HEK293 (cell line): ENCODE measurements at regions not wholly inside any gene's neighbourhood (a gene's known extent, or its start where the extent isn't known, plus 50 kb on each side); places are given as distances from the start of the nearest gene placed in this dataset.

ENCODE experiments used
- CTCF ChIA-PET: fragments of 350-600 bp; formaldehyde crosslinking; extraction: SDS; loops from one replicate; lab custom pipeline; 2021; ENCODE audit warnings: antibody characterized with exemption; lab: Yijun Ruan, JAX
- POLR2A ChIA-PET: fragments of 300-600 bp; formaldehyde crosslinking; extraction: SDS; loops from one replicate; lab custom pipeline; 2020; ENCODE audit warnings: antibody characterized with exemption, inconsistent platforms; lab: Yijun Ruan, JAX
- H3K27ac ChIP-seq: fragments of 200-500 bp; sonication (Bioruptor generic); 2 replicates; pipeline ENCODE4 v1.5.1; 2014; ENCODE audit warnings: low read depth, low read length, control low read depth, inconsistent platforms; ENCODE audit errors: extremely low read depth
- H3K36me3 ChIP-seq, 2 experiments: fragments of 200-500 bp in 1 of 2; sonication (Bioruptor generic) in 1 of 2; 1 replicate in 1 of 2; 2 replicates in 1 of 2; pipeline ENCODE4 v1.5.1; 2014 to 2017; ENCODE audit warnings: inconsistent platforms in 2 of 2, low read length in 2 of 2; ENCODE audit not compliant: control insufficient read depth in 2 of 2, insufficient read depth in 1 of 2
- H3K4me1 ChIP-seq: fragments of 200-500 bp; sonication (Bioruptor generic); 2 replicates; pipeline ENCODE4 v1.5.1; 2014; ENCODE audit warnings: mild to moderate bottlenecking, low read length, inconsistent platforms; ENCODE audit not compliant: control insufficient read depth, insufficient read depth
- H3K4me3 ChIP-seq: 2 replicates; pipeline ENCODE4 v1.5.1; 2011; ENCODE audit warnings: low read depth, mild to moderate bottlenecking, control low read depth, low read length, moderate library complexity
- H3K9me3 ChIP-seq: fragments of 200-500 bp; sonication (Bioruptor generic); 2 replicates; pipeline ENCODE4 v1.5.1; 2014; ENCODE audit warnings: low read depth, low read length, inconsistent platforms; ENCODE audit not compliant: control insufficient read depth, insufficient read depth
- EGR2 ChIP-seq: fragments of 450-650 bp; formaldehyde crosslinking; IDR thresholded peaks from 2 replicates; pipeline ENCODE4 v1.5.1; 2016; ENCODE audit warnings: low read depth, missing biosample characterization, missing genetic modification characterization
- GFI1B ChIP-seq: fragments of 450-650 bp; formaldehyde crosslinking; IDR thresholded peaks from 2 replicates; pipeline ENCODE4 v1.5.1; 2016; ENCODE audit warnings: missing biosample characterization, missing genetic modification characterization
- HOXA7 ChIP-seq: sonication (generic); formaldehyde crosslinking; IDR thresholded peaks from 2 replicates; pipeline ENCODE4 v1.8.1; 2022; ENCODE audit warnings: missing genetic modification reagents, borderline replicate concordance
- IKZF3 ChIP-seq: fragments of 450-650 bp; IDR thresholded peaks from 2 replicates; pipeline ENCODE4 v1.5.0; 2018; ENCODE audit warnings: missing biosample characterization, mild to moderate bottlenecking, missing genetic modification characterization, moderate library complexity
- KLF16 ChIP-seq: fragments of 450-650 bp; formaldehyde crosslinking; IDR thresholded peaks from 2 replicates; pipeline ENCODE4 v1.5.1; 2017; ENCODE audit warnings: missing biosample characterization, missing genetic modification characterization
- OSR2 ChIP-seq: fragments of 450-650 bp; formaldehyde crosslinking; IDR thresholded peaks from 2 replicates; pipeline ENCODE4 v1.5.1; 2016; ENCODE audit warnings: missing biosample characterization, missing genetic modification characterization
- SP3 ChIP-seq: fragments of 450-650 bp; formaldehyde crosslinking; IDR thresholded peaks from 2 replicates; pipeline ENCODE4 v1.5.1; 2016; ENCODE audit warnings: missing biosample characterization, missing genetic modification characterization
- TRIM28 ChIP-seq: IDR thresholded peaks from 2 replicates; pipeline ENCODE4 v1.6.1; 2011; ENCODE audit warnings: low read length, control low read depth, borderline replicate concordance
- ZBTB7A ChIP-seq: fragments of 450-650 bp; formaldehyde crosslinking; IDR thresholded peaks from 2 replicates; pipeline ENCODE4 v1.5.1; 2016; ENCODE audit warnings: low read depth, missing biosample characterization, missing genetic modification characterization
- ZFP69B ChIP-seq: fragments of 450-650 bp; formaldehyde crosslinking; IDR thresholded peaks from 2 replicates; pipeline ENCODE4 v1.5.1; 2016; ENCODE audit warnings: missing biosample characterization, missing genetic modification characterization
- ZIC2 ChIP-seq: fragments of 450-650 bp; formaldehyde crosslinking; IDR thresholded peaks from 2 replicates; pipeline ENCODE4 v1.5.1; 2016; ENCODE audit warnings: missing biosample characterization, missing genetic modification characterization
- ZNF223 ChIP-seq: fragments of 450-650 bp; formaldehyde crosslinking; IDR thresholded peaks from 2 replicates; pipeline ENCODE4 v1.5.1; 2016; ENCODE audit warnings: missing biosample characterization, missing genetic modification characterization
- ZNF404 ChIP-seq: fragments of 450-650 bp; formaldehyde crosslinking; IDR thresholded peaks from 2 replicates; pipeline ENCODE4 v1.5.1; 2017; ENCODE audit warnings: missing biosample characterization, missing genetic modification characterization
- ZNF426 ChIP-seq: fragments of 450-650 bp; formaldehyde crosslinking; IDR thresholded peaks from 2 replicates; pipeline ENCODE4 v1.5.1; 2017; ENCODE audit warnings: missing biosample characterization, missing genetic modification characterization, mild to moderate bottlenecking, inconsistent platforms, moderate library complexity
- ZNF433 ChIP-seq: fragments of 450-650 bp; formaldehyde crosslinking; IDR thresholded peaks from 2 replicates; pipeline ENCODE4 v1.5.1; 2016; ENCODE audit warnings: missing biosample characterization, missing genetic modification characterization, low read depth
- ZNF501 ChIP-seq: fragments of 450-650 bp; formaldehyde crosslinking; IDR thresholded peaks from 2 replicates; pipeline ENCODE4 v1.5.1; 2016; ENCODE audit warnings: missing biosample characterization, missing genetic modification characterization
- ZNF555 ChIP-seq: fragments of 450-650 bp; formaldehyde crosslinking; conservative IDR thresholded peaks from 2 replicates; pipeline ENCODE4 v1.5.1; 2017; ENCODE audit warnings: missing biosample characterization, mild to moderate bottlenecking, missing genetic modification characterization, inconsistent platforms
- ZNF560 ChIP-seq: fragments of 450-650 bp; formaldehyde crosslinking; IDR thresholded peaks from 2 replicates; pipeline ENCODE4 v1.5.1; 2017; ENCODE audit warnings: missing biosample characterization, missing genetic modification characterization, borderline replicate concordance
- ZNF596 ChIP-seq: fragments of 450-650 bp; IDR thresholded peaks from 2 replicates; pipeline ENCODE4 v1.5.0; 2018; ENCODE audit warnings: missing biosample characterization, mild to moderate bottlenecking, missing genetic modification characterization, moderate library complexity
- ZNF610 ChIP-seq: fragments of 450-650 bp; formaldehyde crosslinking; IDR thresholded peaks from 2 replicates; pipeline ENCODE4 v1.5.1; 2016; ENCODE audit warnings: missing biosample characterization, missing genetic modification characterization, borderline replicate concordance
- ZNF701 ChIP-seq: fragments of 450-650 bp; formaldehyde crosslinking; IDR thresholded peaks from 2 replicates; pipeline ENCODE4 v1.5.1; 2016; ENCODE audit warnings: missing biosample characterization, missing genetic modification characterization
- ZNF837 ChIP-seq: fragments of 450-650 bp; formaldehyde crosslinking; IDR thresholded peaks from 2 replicates; pipeline ENCODE4 v1.5.1; 2016; ENCODE audit warnings: missing biosample characterization, missing genetic modification characterization
- ZXDB ChIP-seq: fragments of 450-650 bp; formaldehyde crosslinking; IDR thresholded peaks from 2 replicates; pipeline ENCODE4 v1.5.1; 2016; ENCODE audit warnings: missing biosample characterization, missing genetic modification characterization
- TF ChIP-seq, protein P1 (sequence below): fragments of 450-650 bp; formaldehyde crosslinking; optimal IDR thresholded peaks from 2 replicates; pipeline ENCODE3; 2016; ENCODE audit warnings: missing biosample characterization, mild to moderate bottlenecking, missing genetic modification characterization
- TF ChIP-seq, protein P2 (sequence below): fragments of 450-650 bp; formaldehyde crosslinking; IDR thresholded peaks from 2 replicates; pipeline ENCODE4 v1.5.1; 2017; ENCODE audit warnings: missing biosample characterization, mild to moderate bottlenecking, missing genetic modification characterization, moderate library complexity
- TF ChIP-seq, protein P3 (sequence below): fragments of 450-650 bp; formaldehyde crosslinking; IDR thresholded peaks from 2 replicates; pipeline ENCODE4 v1.5.1; 2016; ENCODE audit warnings: missing biosample characterization, missing genetic modification characterization
- TF ChIP-seq, protein P4 (sequence below): fragments of 450-650 bp; formaldehyde crosslinking; IDR thresholded peaks from 2 replicates; pipeline ENCODE4; 2016; ENCODE audit warnings: missing biosample characterization, missing genetic modification characterization
- TF ChIP-seq, protein P5 (sequence below): fragments of 450-650 bp; formaldehyde crosslinking; IDR thresholded peaks from 2 replicates; pipeline ENCODE4 v1.5.1; 2016; ENCODE audit warnings: missing biosample characterization, missing genetic modification characterization
- TF ChIP-seq, protein P6 (sequence below): fragments of 450-650 bp; formaldehyde crosslinking; IDR thresholded peaks from 2 replicates; pipeline ENCODE4 v1.5.1; 2016; ENCODE audit warnings: missing biosample characterization, missing genetic modification characterization

DNA sequence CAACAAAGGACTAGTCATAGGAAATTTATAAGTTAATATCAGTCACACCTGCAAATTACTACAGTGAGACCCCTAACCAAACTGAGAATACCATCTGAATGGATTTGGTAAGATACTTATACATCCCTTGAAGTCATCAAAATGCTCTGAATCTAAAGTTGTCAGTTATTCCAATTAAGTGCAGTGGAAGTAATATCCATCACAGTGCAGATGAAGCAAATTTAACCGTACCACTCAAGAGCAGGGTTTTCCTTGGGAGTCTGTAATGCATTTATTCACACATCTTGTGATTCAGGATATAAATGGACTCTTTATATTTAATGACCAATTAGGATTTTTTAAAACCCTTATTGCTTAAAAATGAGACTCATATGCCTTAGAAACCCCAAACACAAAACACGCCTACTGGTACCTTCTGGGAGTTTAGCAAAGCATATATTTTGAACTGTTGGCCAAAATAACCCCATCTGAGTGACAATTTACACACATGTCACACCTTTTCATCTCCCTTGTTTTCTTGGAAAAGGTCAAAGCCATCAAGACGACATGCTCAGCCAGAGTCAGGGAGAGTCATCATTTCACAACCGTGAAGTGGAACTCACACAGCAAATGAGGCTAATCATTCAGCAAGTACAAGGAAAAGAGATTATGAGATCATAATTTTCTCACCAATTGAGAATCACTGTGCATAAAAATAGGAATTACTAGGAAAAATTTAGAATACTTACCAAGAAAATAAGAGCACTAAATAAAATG lies 303.7 kb downstream of the HNRNPD start:
- no peaks in the 10 kb centered on the region for H3K4me1 ChIP-seq
- CTCF ChIA-PET: no interaction called here
- no peak for TF ChIP-seq ZNF404 (tag by site-specific recombination)
- no peak for TF ChIP-seq ZNF223 (tag by site-specific recombination)
- TF ChIP-seq, protein P1, sequence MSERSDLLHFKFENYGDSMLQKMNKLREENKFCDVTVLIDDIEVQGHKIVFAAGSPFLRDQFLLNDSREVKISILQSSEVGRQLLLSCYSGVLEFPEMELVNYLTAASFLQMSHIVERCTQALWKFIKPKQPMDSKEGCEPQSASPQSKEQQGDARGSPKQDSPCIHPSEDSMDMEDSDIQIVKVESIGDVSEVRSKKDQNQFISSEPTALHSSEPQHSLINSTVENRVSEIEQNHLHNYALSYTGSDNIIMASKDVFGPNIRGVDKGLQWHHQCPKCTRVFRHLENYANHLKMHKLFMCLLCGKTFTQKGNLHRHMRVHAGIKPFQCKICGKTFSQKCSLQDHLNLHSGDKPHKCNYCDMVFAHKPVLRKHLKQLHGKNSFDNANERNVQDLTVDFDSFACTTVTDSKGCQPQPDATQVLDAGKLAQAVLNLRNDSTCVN (tag by site-specific recombination): no peak
- no peak for TF ChIP-seq ZFP69B (tag by site-specific recombination)
- no peak for TF ChIP-seq ZNF596
- TF ChIP-seq SP3 (tag by site-specific recombination): no peak
- no peak for TF ChIP-seq ZBTB7A (tag by site-specific recombination)
- TF ChIP-seq HOXA7: no peak
- TF ChIP-seq, protein P2, sequence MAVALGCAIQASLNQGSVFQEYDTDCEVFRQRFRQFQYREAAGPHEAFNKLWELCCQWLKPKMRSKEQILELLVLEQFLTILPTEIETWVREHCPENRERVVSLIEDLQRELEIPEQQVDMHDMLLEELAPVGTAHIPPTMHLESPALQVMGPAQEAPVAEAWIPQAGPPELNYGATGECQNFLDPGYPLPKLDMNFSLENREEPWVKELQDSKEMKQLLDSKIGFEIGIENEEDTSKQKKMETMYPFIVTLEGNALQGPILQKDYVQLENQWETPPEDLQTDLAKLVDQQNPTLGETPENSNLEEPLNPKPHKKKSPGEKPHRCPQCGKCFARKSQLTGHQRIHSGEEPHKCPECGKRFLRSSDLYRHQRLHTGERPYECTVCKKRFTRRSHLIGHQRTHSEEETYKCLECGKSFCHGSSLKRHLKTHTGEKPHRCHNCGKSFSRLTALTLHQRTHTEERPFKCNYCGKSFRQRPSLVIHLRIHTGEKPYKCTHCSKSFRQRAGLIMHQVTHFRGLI (tag by site-specific recombination): no peak
- TF ChIP-seq, all 188 proteins: peak for 0
- Histone ChIP-seq H3K4me3 (no peak overlapping the region), H3K27ac (no peak overlapping the region), H3K36me3 (no peaks in the 10 kb centered on the region), H3K9me3 (no peaks in the 10 kb centered on the region)
- POLR2A ChIA-PET: no interaction called here

DNA sequence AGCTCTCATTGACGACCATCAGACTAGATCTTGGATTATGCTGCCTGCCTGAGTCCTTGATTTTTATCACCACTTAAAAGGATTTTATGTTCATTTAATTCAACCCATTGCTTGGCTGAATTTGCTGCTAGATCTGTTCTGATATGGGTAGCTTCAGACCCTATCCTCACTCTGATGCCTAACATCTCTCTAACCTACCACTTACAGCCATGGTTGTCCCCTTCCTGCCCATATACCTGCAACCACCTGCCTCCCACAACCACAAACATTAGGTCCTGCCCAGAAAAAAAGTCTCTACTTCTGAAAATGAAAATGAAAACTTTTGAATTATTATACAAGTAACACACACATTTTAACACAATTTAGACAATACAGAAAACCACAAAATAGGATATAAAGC lies 310.8 kb downstream of the HNRNPD start:
- CTCF ChIA-PET: no interaction called here
- Histone ChIP-seq H3K4me1 (no peaks in the 10 kb centered on the region), H3K27ac (no peak overlapping the region), H3K4me3 (no peak overlapping the region), H3K36me3 (no peaks in the 10 kb centered on the region), H3K9me3 (no peaks in the 10 kb centered on the region)
- POLR2A ChIA-PET: no interaction called here
- TF ChIP-seq, protein P3, sequence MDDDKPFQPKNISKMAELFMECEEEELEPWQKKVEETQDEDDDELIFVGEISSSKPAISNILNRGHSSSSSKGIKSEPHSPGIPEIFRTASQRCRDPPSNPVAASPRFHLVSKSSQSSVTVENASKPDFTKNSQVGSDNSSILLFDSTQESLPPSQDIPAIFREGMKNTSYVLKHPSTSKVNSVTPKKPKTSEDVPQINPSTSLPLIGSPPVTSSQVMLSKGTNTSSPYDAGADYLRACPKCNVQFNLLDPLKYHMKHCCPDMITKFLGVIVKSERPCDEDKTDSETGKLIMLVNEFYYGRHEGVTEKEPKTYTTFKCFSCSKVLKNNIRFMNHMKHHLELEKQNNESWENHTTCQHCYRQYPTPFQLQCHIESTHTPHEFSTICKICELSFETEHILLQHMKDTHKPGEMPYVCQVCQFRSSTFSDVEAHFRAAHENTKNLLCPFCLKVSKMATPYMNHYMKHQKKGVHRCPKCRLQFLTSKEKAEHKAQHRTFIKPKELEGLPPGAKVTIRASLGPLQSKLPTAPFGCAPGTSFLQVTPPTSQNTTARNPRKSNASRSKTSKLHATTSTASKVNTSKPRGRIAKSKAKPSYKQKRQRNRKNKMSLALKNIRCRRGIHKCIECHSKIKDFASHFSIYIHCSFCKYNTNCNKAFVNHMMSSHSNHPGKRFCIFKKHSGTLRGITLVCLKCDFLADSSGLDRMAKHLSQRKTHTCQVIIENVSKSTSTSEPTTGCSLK (tag by site-specific recombination): no peak
- TF ChIP-seq ZNF501 (tag by site-specific recombination): no peak
- TF ChIP-seq GFI1B: no peak
- no peak for TF ChIP-seq IKZF3 (tag by site-specific recombination)
- no peak for TF ChIP-seq EGR2 (tag by site-specific recombination)
- no peak for TF ChIP-seq KLF16 (tag by site-specific recombination)
- TF ChIP-seq, protein P4, sequence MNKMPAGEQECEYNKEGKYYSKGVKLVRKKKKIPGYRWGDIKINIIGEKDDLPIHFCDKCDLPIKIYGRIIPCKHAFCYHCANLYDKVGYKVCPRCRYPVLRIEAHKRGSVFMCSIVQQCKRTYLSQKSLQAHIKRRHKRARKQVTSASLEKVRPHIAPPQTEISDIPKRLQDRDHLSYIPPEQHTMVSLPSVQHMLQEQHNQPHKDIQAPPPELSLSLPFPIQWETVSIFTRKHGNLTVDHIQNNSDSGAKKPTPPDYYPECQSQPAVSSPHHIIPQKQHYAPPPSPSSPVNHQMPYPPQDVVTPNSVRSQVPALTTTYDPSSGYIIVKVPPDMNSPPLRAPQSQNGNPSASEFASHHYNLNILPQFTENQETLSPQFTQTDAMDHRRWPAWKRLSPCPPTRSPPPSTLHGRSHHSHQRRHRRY (tag by site-specific recombination): no peak
- TF ChIP-seq OSR2: no peak
- no peak for TF ChIP-seq ZIC2
- no peak for TF ChIP-seq ZNF701
- TF ChIP-seq ZNF837 (tag by site-specific recombination): no peak
- TF ChIP-seq ZNF433 (tag by site-specific recombination): no peak
- TF ChIP-seq TRIM28: no peak
- TF ChIP-seq ZXDB (tag by site-specific recombination): no peak
- TF ChIP-seq ZNF560 (tag by site-specific recombination): no peak
- TF ChIP-seq ZNF610 (tag by site-specific recombination): no peak
- TF ChIP-seq, protein P5, sequence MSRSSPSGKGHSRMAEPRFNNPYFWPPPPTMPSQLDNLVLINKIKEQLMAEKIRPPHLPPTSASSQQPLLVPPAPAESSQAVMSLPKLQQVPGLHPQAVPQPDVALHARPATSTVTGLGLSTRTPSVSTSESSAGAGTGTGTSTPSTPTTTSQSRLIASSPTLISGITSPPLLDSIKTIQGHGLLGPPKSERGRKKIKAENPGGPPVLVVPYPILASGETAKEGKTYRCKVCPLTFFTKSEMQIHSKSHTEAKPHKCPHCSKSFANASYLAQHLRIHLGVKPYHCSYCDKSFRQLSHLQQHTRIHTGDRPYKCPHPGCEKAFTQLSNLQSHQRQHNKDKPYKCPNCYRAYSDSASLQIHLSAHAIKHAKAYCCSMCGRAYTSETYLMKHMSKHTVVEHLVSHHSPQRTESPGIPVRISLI (tag by site-specific recombination): no peak
- TF ChIP-seq, protein P6, sequence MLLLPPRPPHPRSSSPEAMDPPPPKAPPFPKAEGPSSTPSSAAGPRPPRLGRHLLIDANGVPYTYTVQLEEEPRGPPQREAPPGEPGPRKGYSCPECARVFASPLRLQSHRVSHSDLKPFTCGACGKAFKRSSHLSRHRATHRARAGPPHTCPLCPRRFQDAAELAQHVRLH (tag by site-specific recombination): no peak
- no peak for TF ChIP-seq ZNF555 (tag by site-specific recombination)
- no peak for TF ChIP-seq ZNF426 (tag by site-specific recombination)
